ENCODE measurements at regions not wholly inside any gene's neighbourhood (a gene's known extent, or its start where the extent isn't known, plus 50 kb on each side); places are given as distances from the start of the nearest gene placed in this dataset.

DNA sequence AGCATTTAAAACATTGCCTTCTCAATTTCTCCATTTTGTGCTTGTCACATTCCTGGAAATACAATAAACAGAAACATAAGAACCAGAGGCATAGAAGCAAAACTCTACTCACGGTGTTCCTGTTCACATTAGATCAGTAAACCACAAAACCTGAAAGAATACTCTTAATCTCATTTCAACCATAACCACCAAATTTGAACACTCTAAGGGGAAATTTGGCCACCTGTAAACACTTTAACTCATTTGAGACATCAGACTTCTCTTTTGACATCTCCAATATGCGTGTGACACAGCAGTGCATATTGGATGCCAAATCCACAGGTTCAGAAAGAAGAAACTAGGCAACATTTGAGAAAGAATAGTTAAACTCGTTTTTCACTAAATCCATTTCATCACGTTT, 153.8 kb upstream of the IRAK1BP1 start:
- Mint-ChIP-seq H3K4me3 (no peak overlapping the region), H3K36me3 (ENCODE audit: low read depth) (no peaks in the 10 kb centered on the region)

More for the DNA sequence above, 153.8 kb upstream of the IRAK1BP1 start:
- ATAC-seq (no peak), DNase-seq (ENCODE audit: low spot score) (no peak)
- Histone ChIP-seq H3K27me3 (ENCODE audit: insufficient read depth) (no peaks in the 10 kb centered on the region), H3K27ac (ENCODE audit: low read depth) (no peak overlapping the region), H3K9me2 (ENCODE audit: insufficient read depth) (no peaks in the 10 kb centered on the region), H3K4me2 (no peak overlapping the region), H3K79me2 (replicated peaks; ENCODE audit: insufficient read depth) (no peaks in the 10 kb centered on the region), H3K36me3 (ENCODE audit: insufficient read depth) (no peaks in the 10 kb centered on the region), H2AFZ (peak overlapping the region; percentile 5; the same call in 1 of the 2 replicates), H3K4me3 (no peak overlapping the region), H3F3A (replicated peaks; ENCODE audit: low read depth) (no peaks in the 10 kb centered on the region), H3K4me1 (ENCODE audit: insufficient read depth) (no peaks in the 10 kb centered on the region), H4K20me1 (replicated peaks; ENCODE audit: insufficient read depth) (no peaks in the 10 kb centered on the region)
- Mint-ChIP-seq H3K9me3 (no peaks in the 10 kb centered on the region), H3K27me3 (ENCODE audit: insufficient read depth, low read depth, poor library complexity) (no peaks in the 10 kb centered on the region), H3K27ac (no peak overlapping the region), H3K4me1 (no peaks in the 10 kb centered on the region)
- TF ChIP-seq, protein P1, sequence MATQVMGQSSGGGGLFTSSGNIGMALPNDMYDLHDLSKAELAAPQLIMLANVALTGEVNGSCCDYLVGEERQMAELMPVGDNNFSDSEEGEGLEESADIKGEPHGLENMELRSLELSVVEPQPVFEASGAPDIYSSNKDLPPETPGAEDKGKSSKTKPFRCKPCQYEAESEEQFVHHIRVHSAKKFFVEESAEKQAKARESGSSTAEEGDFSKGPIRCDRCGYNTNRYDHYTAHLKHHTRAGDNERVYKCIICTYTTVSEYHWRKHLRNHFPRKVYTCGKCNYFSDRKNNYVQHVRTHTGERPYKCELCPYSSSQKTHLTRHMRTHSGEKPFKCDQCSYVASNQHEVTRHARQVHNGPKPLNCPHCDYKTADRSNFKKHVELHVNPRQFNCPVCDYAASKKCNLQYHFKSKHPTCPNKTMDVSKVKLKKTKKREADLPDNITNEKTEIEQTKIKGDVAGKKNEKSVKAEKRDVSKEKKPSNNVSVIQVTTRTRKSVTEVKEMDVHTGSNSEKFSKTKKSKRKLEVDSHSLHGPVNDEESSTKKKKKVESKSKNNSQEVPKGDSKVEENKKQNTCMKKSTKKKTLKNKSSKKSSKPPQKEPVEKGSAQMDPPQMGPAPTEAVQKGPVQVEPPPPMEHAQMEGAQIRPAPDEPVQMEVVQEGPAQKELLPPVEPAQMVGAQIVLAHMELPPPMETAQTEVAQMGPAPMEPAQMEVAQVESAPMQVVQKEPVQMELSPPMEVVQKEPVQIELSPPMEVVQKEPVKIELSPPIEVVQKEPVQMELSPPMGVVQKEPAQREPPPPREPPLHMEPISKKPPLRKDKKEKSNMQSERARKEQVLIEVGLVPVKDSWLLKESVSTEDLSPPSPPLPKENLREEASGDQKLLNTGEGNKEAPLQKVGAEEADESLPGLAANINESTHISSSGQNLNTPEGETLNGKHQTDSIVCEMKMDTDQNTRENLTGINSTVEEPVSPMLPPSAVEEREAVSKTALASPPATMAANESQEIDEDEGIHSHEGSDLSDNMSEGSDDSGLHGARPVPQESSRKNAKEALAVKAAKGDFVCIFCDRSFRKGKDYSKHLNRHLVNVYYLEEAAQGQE (IDR thresholded peaks at IDR 0.05; ENCODE audit: unreplicated experiment) = no peak
- TF ChIP-seq, protein P2, sequence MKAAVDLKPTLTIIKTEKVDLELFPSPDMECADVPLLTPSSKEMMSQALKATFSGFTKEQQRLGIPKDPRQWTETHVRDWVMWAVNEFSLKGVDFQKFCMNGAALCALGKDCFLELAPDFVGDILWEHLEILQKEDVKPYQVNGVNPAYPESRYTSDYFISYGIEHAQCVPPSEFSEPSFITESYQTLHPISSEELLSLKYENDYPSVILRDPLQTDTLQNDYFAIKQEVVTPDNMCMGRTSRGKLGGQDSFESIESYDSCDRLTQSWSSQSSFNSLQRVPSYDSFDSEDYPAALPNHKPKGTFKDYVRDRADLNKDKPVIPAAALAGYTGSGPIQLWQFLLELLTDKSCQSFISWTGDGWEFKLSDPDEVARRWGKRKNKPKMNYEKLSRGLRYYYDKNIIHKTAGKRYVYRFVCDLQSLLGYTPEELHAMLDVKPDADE (IDR thresholded peaks at IDR 0.05) = no peak
- TF ChIP-seq ZNF331 (CRISPR knock-in tag; IDR thresholded peaks at IDR 0.05; ENCODE audit: low read depth) (no peak), EZH2phosphoT487 (IDR thresholded peaks at IDR 0.05; ENCODE audit: unreplicated experiment) (no peak), EZH2 (IDR thresholded peaks at IDR 0.05; ENCODE audit: low read depth, unreplicated experiment) (no peak), JUNB (IDR thresholded peaks at IDR 0.05; ENCODE audit: unreplicated experiment) (no peak), STAT1 (IDR thresholded peaks at IDR 0.05; ENCODE audit: unreplicated experiment) (no peak), ZNF114 (CRISPR knock-in tag; IDR thresholded peaks at IDR 0.05) (no peak)
- TF ChIP-seq, protein P3, sequence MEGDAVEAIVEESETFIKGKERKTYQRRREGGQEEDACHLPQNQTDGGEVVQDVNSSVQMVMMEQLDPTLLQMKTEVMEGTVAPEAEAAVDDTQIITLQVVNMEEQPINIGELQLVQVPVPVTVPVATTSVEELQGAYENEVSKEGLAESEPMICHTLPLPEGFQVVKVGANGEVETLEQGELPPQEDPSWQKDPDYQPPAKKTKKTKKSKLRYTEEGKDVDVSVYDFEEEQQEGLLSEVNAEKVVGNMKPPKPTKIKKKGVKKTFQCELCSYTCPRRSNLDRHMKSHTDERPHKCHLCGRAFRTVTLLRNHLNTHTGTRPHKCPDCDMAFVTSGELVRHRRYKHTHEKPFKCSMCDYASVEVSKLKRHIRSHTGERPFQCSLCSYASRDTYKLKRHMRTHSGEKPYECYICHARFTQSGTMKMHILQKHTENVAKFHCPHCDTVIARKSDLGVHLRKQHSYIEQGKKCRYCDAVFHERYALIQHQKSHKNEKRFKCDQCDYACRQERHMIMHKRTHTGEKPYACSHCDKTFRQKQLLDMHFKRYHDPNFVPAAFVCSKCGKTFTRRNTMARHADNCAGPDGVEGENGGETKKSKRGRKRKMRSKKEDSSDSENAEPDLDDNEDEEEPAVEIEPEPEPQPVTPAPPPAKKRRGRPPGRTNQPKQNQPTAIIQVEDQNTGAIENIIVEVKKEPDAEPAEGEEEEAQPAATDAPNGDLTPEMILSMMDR (conservative IDR thresholded peaks at IDR 0.05; ENCODE audit: low read depth in 2 of 2) = no peak
- TF ChIP-seq, protein P4, sequence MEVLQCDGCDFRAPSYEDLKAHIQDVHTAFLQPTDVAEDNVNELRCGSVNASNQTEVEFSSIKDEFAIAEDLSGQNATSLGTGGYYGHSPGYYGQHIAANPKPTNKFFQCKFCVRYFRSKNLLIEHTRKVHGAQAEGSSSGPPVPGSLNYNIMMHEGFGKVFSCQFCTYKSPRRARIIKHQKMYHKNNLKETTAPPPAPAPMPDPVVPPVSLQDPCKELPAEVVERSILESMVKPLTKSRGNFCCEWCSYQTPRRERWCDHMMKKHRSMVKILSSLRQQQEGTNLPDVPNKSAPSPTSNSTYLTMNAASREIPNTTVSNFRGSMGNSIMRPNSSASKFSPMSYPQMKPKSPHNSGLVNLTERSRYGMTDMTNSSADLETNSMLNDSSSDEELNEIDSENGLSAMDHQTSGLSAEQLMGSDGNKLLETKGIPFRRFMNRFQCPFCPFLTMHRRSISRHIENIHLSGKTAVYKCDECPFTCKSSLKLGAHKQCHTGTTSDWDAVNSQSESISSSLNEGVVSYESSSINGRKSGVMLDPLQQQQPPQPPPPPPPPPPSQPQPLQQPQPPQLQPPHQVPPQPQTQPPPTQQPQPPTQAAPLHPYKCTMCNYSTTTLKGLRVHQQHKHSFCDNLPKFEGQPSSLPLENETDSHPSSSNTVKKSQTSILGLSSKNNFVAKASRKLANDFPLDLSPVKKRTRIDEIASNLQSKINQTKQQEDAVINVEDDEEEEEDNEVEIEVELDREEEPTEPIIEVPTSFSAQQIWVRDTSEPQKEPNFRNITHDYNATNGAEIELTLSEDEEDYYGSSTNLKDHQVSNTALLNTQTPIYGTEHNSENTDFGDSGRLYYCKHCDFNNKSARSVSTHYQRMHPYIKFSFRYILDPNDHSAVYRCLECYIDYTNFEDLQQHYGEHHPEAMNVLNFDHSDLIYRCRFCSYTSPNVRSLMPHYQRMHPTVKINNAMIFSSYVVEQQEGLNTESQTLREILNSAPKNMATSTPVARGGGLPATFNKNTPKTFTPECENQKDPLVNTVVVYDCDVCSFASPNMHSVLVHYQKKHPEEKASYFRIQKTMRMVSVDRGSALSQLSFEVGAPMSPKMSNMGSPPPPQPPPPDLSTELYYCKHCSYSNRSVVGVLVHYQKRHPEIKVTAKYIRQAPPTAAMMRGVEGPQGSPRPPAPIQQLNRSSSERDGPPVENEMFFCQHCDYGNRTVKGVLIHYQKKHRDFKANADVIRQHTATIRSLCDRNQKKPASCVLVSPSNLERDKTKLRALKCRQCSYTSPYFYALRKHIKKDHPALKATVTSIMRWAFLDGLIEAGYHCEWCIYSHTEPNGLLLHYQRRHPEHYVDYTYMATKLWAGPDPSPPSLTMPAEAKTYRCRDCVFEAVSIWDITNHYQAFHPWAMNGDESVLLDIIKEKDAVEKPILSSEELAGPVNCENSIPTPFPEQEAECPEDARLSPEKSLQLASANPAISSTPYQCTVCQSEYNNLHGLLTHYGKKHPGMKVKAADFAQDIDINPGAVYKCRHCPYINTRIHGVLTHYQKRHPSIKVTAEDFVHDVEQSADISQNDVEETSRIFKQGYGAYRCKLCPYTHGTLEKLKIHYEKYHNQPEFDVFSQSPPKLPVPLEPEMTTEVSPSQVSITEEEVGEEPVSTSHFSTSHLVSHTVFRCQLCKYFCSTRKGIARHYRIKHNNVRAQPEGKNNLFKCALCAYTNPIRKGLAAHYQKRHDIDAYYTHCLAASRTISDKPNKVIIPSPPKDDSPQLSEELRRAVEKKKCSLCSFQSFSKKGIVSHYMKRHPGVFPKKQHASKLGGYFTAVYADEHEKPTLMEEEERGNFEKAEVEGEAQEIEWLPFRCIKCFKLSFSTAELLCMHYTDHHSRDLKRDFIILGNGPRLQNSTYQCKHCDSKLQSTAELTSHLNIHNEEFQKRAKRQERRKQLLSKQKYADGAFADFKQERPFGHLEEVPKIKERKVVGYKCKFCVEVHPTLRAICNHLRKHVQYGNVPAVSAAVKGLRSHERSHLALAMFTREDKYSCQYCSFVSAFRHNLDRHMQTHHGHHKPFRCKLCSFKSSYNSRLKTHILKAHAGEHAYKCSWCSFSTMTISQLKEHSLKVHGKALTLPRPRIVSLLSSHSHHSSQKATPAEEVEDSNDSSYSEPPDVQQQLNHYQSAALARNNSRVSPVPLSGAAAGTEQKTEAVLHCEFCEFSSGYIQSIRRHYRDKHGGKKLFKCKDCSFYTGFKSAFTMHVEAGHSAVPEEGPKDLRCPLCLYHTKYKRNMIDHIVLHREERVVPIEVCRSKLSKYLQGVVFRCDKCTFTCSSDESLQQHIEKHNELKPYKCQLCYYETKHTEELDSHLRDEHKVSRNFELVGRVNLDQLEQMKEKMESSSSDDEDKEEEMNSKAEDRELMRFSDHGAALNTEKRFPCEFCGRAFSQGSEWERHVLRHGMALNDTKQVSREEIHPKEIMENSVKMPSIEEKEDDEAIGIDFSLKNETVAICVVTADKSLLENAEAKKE (CRISPR knock-in tag; IDR thresholded peaks at IDR 0.05) = no peak

All from GM23338 (cell line).